Stimulated activated naive CD8-positive, alpha-beta T cell treated with anti-CD3 and anti-CD28 coated beads, Interleukin-15, Interleukin-2, amounts not matched to agents 100 U/mL and 50 U/mL, for 24 hours (primary cell): ENCODE measurements at regions not wholly inside any gene's neighbourhood (a gene's known extent, or its start where the extent isn't known, plus 50 kb on each side); places are given as distances from the start of the nearest gene placed in this dataset.
"Not testable (repeated sequence)": the region's sequence is repeated elsewhere in the genome, so short reads cannot be mapped to it uniquely, and the experiment has no call there.

Source experiments
- ATAC-seq: fragments of 150-1000 bp; cut with Tn5 transposase; one replicate; pipeline ENCODE4 v1.10.0; 2021
- DNase-seq: peaks from one replicate; pipeline ENCODE4 v3.0.0; 2021

DNA sequence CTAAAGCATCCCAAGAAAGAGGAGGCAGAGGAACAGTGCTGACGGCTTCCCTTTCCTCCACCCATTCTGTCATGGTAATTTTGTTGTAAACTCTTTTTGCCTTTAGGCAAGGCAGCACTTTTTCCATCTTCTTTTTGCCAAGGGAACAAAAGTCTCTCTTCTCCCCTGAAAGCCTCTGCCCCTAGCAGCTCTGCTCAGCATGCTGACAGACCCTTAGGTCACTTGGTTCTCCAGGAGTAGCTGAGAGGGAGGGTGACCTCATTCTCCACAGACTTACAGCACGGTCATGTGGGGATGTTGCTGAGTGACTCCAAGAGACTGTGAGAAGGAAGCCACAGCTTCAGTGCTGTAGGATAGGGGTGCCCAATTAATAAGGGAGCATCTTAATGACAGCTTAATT lies 81.1 kb upstream of the RALGAPA2 start:
- ATAC-seq (no peak), DNase-seq (no peak)

DNA sequence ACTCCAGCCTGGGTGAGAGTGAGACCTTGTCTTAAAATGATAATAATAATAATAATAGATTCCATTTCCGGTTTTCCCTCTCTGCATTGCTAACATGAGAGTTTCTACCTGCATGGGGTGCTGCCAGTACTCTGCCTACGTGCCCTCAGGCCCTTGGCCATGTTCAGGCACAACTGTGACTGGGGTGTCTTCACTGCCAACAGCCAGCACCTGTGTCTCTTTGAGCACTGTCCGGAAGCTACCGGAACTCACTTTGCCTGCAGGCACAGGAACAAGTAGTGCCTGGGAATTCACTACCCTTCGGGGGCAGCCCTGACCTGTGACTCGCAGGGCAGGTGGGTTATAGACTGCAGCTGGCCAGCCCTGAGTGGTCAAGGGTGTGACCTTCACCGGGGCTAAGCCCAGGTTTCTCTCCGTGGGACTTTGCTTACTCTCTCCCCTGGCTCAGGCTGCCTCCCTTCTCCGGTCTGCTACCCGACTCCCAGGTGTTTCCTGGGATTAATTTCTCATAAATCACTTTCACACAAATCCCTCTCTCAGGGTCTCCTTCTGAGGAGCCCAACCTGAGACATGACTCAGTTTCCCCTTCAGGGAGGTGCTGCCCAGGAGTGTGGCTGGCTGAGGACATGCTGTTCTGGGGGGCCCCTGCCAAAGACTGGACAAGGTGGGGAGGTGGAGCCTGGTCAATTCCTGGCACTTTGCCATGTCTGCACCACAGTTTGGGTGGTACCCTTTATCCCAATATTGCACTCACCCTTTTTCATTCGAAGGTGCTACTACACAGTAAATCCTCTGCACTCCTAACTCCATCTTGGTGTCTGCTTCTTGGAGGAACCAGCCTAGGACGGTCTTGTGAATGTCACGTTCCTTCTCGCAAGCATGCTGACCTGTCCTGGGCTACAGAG lies 79.5 kb upstream of the RALGAPA2 start:
- ATAC-seq, result no peak
- no peak for DNase-seq

GRCh38 chr20:20788308-20788707 lies 75.9 kb upstream of the RALGAPA2 start:
- DNase-seq (no peak), ATAC-seq (no peak)

DNA sequence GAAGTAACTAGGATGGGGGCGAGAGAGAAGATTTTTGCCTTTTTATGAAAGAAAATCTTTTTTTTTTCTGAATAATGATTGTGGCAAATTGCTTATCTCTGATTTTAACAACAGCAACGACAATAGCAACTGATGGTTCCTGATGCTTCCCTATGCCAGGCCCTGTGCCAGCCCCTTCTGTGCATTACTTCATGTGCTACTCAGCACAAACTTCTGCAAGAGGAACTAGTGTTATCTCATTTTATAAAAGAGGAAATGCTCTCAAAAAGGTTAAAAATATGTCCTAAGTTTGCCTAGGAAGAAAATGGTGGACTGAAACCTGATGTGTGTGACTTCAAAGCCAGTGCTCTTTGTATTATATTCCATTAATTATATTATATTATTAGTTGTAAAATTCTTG lies 74.0 kb upstream of the RALGAPA2 start:
- DNase-seq, result no peak
- ATAC-seq, result no peak

- ATAC-seq, result no peak
These were observed 72.8 kb upstream of the RALGAPA2 start for GRCh38 chr20:20785226-20785625.

DNA sequence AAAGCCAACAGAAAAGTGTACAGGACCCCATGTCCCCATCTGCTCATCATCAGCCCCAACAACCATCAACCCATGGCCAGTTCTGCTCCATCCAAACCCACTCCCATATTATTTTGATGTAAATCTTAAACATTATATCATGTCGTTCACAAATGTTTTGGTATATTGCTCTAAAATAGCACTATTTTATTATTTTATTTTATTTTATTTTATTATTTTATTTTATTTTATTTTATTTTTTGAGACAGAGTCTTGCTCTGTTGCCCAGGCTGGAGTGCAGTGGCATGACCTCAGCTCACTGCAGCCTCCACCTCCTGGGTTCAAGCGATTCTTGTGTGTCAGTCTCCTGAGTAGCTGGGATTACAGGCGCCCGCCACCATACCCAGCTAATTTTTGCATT lies 72.0 kb upstream of the RALGAPA2 start:
- not testable (repeated sequence) for DNase-seq, ATAC-seq

More at GRCh38 chr20:20785226-20785625, 72.8 kb upstream of the RALGAPA2 start:
- DNase-seq, result no peak

GRCh38 chr20:20783450-20783849 lies 71.0 kb upstream of the RALGAPA2 start:
- no peak for DNase-seq
- ATAC-seq, result no peak

- no peak for ATAC-seq
- no peak for DNase-seq
These were observed 70.3 kb upstream of the RALGAPA2 start for GRCh38 chr20:20782755-20783154.

GRCh38 chr20:20782231-20782630 lies 69.8 kb upstream of the RALGAPA2 start:
- no peak for ATAC-seq
- no peak for DNase-seq

GRCh38 chr20:20781029-20781428 lies 68.6 kb upstream of the RALGAPA2 start:
- ATAC-seq (no peak), DNase-seq (no peak)

DNA sequence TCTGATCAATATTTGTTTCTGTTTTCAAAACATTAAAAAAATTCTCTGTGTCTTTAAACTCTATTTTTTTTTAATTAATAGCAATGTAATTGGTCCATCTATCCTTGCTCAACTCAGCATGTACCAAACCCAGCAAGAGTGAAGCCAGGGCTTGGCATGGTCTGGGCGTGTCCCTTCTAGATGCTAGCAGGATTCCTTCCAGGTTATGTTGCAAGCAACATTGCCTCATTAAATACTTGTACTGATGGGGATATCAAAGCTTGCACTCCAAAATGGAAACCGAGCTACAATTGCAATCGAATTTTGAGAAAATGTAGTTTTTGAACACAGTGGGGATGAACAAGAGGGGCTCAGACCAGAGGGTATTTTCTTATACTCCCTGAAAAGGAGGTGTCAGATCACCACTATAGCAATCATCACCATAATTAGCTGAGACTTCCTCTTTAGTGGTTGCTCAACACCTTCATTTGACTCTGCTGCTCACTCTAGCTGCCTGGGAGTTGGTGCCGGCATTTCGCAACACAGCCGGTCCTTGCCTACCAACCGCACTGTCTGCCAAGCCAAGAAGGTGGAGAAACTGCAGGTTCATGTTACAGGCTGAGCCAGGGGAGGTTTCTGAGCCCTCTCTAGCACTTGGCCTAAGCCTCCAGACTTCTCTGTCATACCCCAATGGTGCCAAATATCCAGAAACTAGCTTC lies 67.8 kb upstream of the RALGAPA2 start:
- ATAC-seq (no peak), DNase-seq (no peak)

DNA sequence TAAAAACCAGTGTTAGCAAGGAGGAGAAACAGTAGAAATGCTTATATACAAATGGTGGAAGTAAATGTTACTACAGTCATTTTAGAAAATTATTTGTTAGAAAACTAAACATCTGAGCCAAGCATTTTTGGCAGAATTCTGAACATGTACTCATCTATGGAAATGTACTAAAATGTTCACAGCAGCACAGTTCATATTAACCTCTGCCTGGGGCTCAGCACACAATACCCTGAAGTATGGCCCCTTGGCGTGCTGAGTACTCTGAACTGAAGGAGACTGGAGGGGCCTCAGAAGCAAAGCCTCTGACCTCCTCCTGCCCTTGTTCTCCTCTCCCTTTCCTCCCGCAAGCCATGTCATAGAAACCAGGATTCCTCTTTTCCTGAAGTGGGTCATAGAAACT lies 66.2 kb upstream of the RALGAPA2 start:
- DNase-seq (no peak), ATAC-seq (no peak)

DNA sequence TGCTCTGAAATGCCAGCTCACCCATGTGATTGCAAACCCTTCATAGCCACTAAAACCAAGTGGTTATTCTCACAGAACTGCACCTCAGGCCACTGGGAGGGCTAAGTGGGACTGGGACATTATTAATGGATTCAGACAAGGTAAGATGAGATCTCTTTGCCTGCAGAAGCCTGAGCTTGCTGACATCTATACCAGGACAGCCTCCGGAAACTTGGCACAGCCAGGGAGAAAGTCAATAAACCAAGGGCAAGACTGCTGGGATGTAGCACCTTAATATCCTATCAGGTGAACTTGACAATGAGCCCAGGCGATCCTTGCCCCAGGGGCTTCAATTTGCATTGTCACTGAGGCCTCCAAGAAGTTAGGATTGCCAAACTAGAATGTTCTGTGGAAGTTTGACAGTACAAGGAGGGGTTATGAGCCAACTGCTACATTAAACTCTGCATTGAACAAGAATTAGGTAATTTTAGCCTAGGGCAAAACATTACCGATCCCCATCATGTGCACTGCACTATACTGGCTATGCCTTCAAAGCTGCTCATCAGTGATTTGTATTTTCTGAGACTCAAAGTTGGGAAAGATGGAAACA lies 60.1 kb upstream of the RALGAPA2 start:
- DNase-seq (no peak), ATAC-seq (no peak)

DNA sequence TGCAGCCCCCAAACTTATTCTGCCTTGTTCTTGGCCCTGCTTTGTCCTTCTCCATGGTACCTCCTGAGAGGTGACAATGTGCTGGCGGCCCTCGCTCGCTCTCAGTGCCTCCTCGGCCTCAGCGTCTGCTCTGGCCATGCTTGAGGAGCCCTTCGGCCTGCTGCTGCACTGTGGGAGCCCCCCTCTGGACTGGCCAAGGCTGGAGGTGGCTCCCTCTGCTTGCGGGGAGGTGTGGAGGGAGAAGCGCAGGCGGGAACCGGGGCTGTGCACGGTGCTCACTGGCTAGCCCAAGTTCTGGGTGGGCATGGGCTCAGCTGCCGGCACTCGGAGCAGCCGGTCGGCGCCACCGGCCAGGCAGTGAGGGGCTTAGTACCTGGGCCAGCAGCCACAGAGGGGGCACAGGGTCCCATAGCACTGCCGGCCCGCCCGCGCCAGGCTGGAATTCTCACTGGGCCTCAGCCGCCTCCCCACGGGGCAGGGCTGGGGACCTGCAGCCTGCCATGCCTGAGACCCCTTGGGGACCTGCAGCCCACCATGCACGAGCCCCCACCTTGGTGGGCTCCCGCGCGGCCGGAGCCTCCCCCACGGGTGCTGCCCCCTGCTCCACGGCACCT lies 55.9 kb upstream of the RALGAPA2 start:
- ATAC-seq, result no peak
- DNase-seq, result no peak

DNA sequence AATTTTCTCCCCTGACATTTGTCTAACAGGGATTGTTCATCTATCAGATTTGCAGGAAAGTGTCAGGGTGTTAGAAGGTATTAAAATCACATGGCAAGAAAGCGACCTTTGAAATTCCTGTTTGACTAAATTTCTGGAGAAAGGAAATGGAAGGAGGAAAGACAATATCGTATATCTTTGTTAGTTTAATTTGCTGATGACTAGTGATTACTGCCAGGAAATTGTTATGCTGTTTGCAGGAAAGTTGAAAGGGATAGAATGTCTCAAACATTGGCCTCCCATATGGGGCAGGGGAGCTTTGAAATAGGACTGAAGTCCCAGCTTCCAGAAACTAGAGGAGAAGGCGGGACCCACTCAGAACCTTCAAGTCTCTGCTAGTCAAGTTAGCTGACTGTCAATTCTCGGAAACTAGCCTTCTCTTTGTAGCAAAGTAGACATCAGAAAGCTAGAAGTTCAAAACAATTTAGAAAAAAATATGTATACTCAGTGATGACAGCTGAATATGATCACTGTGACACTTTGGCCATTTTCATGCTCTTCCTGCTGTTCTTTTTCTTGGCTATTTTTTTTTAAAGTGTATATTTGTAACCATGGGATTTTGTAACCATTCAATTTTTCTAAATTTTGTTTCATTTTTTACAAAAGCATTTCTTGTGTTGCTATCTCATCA lies 53.4 kb upstream of the RALGAPA2 start:
- no peak for DNase-seq
- ATAC-seq, result no peak

GRCh38 chr20:20763650-20764049 lies 51.2 kb upstream of the RALGAPA2 start:
- DNase-seq (no peak), ATAC-seq (no peak)
